ENCODE measurements at regions not wholly inside any gene's neighbourhood (a gene's known extent, or its start where the extent isn't known, plus 50 kb on each side); places are given as distances from the start of the nearest gene placed in this dataset.

DNA sequence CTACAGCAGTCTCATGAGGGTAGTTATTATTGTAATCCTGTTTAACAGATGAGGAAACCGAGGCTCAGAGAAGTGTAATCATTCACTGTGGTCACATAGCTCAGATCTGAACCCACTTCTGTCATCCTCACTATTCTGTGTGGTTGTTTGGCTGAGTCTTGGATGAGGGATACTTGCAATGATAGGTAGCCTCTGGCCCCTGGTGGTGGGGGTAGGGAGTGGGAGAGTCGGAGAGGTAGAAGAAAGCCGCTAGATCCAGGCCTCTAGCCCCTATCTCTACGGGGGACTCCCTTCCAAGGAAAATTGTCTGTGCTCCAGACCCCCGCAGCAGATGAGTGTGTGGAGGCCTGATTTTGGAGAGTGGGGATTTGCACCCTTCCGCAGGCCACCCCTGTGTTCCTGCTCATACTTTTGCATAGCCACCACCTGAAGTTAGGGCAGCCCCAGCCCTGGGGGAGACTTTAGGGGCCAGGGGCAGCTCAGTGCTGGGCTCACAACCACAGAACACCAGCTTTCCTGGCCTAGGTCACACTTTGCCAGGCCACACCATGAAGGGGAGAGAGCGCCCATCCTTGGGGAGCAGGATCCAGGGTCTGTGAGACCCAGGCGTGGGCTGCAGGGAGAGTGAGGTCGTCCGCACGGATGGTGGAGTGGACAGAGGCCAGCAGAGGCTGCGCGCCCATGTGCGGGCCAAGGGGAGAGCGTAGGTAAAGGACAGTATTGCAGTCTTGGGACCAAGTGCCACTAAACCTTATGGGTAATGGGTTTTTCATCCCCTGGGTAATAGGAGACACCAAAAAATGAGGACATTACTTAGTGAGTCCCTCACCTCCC lies 148.2 kb downstream of the GLI2 start:
- no peak overlapping the region for H3K4me2 ChIP-seq (ENCODE audit: low read length)
- H3K4me1 ChIP-seq (ENCODE audit: control insufficient read depth, insufficient read depth, low read length) = peaks cover 23% of the 10 kb centered on the region
- H3K9ac ChIP-seq (ENCODE audit: low read depth, low read length) = no peak overlapping the region
- no peaks in the 10 kb centered on the region for H3K27me3 ChIP-seq (ENCODE audit: control insufficient read depth, insufficient read depth, low read length)
- H3K9me3 ChIP-seq (replicated peaks; ENCODE audit: low read length) = no peaks in the 10 kb centered on the region
- H3K4me3 ChIP-seq (ENCODE audit: low read length) = no peak overlapping the region
- H3K36me3 ChIP-seq (ENCODE audit: insufficient read depth, low read length) = no peaks in the 10 kb centered on the region

DNA sequence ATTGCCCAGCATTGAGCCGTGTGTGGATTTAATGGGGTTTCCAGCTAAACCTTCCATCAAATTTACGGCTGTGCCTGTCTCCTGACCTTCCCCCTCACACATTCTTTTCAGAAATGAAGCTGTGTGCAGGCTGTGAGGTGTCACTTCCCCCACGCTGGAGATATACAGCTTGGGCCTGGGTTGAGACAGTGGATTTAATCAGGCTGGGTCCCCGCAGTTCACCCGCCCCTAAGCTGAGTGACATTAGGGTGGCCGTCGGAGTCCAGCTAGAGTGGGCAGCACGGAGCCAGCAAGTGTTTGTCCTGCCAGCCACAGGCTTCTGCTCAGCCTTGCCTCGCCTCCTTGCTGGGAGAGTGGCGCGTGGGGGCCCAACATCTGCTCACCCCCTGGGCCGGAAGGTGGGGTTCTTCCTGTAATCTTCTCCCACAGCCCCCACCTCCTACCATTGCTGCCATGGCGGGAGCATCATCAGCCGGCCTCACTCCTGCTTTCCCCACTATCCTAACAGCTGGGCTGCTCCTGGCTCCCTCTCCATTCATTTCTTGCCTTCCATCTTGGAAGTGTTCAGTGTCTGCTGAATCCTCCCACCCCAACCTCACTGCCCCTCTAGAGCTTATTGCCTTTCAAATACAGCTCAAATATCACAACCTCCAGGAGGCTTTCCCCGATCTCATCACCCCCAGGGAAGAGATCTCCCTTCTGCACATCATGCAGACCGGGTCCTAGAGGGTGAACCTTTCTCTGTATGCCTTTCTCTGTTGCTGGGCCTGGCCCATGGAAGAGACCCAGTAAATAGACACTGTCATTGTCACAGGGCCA lies 149.0 kb downstream of the GLI2 start:
- Histone ChIP-seq H3K27me3 (ENCODE audit: control insufficient read depth, insufficient read depth, low read length) (no peaks in the 10 kb centered on the region), H3K9me3 (replicated peaks; ENCODE audit: low read length) (no peaks in the 10 kb centered on the region), H3K36me3 (ENCODE audit: insufficient read depth, low read length) (no peaks in the 10 kb centered on the region), H3K9ac (ENCODE audit: low read depth, low read length) (no peak overlapping the region), H3K4me1 (ENCODE audit: control insufficient read depth, insufficient read depth, low read length) (peaks cover 15% of the 10 kb centered on the region), H3K4me3 (ENCODE audit: low read length) (no peak overlapping the region), H3K4me2 (ENCODE audit: low read length) (no peak overlapping the region)

DNA sequence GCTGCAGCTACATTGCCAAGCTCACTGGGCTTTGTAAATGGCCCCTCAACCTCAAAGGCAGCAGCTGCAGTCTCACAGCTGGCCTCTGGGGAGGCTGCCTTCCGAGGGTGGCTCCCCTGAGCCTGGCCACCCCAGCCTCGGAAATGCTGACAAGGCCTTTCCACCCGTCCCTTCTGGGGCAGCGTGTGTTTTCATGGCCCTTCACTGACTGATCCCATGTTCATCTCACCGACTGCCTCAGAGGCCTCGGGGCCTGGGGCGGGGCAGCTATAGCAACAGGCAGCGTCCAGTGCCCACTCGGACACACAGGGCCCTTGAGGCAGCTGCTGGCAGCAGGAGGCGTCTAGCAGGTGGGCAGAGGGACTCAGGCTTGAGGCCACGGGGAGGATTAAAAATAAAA lies 149.7 kb downstream of the GLI2 start:
- peaks cover 9% of the 10 kb centered on the region for H3K4me1 ChIP-seq (ENCODE audit: control insufficient read depth, insufficient read depth, low read length)
- H3K36me3 ChIP-seq (ENCODE audit: insufficient read depth, low read length) = no peaks in the 10 kb centered on the region

DNA sequence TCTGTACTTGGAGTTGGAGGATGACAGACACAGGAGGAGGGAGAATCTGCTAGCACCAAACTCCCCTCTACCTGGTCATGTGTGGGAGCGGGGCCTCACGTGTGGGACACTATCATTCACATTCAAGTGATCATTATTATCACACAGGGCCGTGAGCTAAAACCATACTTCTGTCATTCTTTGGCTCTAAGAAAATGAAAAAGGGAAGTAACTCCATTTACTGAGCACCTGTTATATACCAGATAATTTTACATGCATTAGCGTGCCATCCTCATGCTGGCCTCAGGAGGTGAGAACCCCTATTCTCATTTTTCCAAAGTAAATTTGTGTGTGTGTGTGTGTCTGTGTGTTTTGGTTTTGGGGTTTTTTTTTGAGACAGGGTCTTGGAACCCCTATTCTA lies 150.1 kb downstream of the GLI2 start:
- no peak overlapping the region for H3K9ac ChIP-seq (ENCODE audit: low read depth, low read length)
- H3K9me3 ChIP-seq (replicated peaks; ENCODE audit: low read length) = no peaks in the 10 kb centered on the region
- H3K4me2 ChIP-seq (ENCODE audit: low read length) = no peak overlapping the region
- H3K36me3 ChIP-seq (ENCODE audit: insufficient read depth, low read length) = no peaks in the 10 kb centered on the region
- no peak overlapping the region for H3K4me3 ChIP-seq (ENCODE audit: low read length)
- H3K4me1 ChIP-seq (ENCODE audit: control insufficient read depth, insufficient read depth, low read length) = peaks cover 7% of the 10 kb centered on the region
- no peaks in the 10 kb centered on the region for H3K27me3 ChIP-seq (ENCODE audit: control insufficient read depth, insufficient read depth, low read length)

More for the DNA sequence above, 149.7 kb downstream of the GLI2 start:
- H3K9ac ChIP-seq (ENCODE audit: low read depth, low read length) = no peak overlapping the region
- no peak overlapping the region for H3K4me2 ChIP-seq (ENCODE audit: low read length)
- no peak overlapping the region for H3K4me3 ChIP-seq (ENCODE audit: low read length)
- no peaks in the 10 kb centered on the region for H3K9me3 ChIP-seq (replicated peaks; ENCODE audit: low read length)
- H3K27me3 ChIP-seq (ENCODE audit: control insufficient read depth, insufficient read depth, low read length) = no peaks in the 10 kb centered on the region

DNA sequence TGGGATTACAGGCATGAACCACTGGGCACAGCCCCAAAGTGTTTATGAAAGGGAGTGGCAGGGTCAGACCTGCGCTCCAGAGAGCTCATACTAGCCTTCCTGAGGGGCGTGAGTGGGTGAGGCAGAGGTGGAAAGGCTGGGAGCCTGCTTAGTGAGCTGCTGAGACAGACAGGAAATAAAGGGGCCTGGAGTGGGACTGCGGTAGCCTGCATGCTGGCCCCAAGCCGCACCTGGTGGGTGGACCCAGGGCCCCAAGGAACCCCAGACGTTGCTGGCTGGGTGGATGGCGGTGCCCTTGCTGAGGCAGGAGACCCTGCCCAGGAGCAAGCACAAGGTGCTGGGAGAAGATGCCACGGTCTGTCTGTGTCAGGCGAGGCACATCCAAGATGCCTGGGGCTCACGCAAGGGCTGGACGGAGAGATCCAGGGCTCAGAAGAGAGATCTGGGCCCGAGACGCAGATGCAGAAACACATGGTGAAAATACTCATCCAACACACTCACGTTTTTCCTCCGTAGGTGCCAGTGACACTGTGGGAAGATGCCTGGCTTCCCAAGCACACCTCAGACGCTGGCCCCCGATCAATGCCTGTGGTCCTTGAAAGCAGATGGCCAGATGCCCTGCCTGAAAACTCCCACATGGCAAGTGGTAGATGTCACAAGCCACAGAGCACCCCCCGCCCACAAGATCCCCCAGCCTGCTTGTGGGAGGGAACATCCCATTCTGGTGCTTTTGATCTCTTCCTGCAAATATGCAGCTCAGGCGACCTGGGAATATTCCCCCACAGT lies 151.1 kb downstream of the GLI2 start:
- Histone ChIP-seq H3K4me1 (ENCODE audit: control insufficient read depth, insufficient read depth, low read length) (peaks cover 7% of the 10 kb centered on the region), H3K9me3 (replicated peaks; ENCODE audit: low read length) (no peaks in the 10 kb centered on the region), H3K9ac (ENCODE audit: low read depth, low read length) (no peak overlapping the region), H3K27me3 (ENCODE audit: control insufficient read depth, insufficient read depth, low read length) (no peaks in the 10 kb centered on the region), H3K36me3 (ENCODE audit: insufficient read depth, low read length) (no peaks in the 10 kb centered on the region), H3K4me3 (ENCODE audit: low read length) (no peak overlapping the region), H3K4me2 (ENCODE audit: low read length) (no peak overlapping the region)

DNA sequence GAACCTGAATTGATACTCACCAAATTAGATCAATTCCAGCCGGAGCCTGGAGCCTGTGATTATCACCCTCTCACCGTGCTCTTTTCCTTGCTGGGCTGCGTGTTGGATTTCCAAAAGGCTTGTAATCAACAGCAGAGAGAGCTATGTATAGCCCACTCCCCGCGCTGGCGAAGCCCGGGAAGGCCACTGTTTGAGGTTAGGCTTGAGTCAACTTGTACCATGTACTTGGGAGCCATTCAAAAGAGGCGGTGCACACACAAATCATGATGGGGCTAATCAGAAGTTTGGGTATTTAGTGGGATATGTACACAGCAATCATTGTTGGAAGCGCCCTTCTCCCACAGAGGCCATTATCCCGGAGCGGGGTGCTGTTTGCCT lies 151.6 kb downstream of the GLI2 start:
- no peak overlapping the region for H3K4me3 ChIP-seq (ENCODE audit: low read length)
- H3K27me3 ChIP-seq (ENCODE audit: control insufficient read depth, insufficient read depth, low read length) = no peaks in the 10 kb centered on the region
- H3K4me1 ChIP-seq (ENCODE audit: control insufficient read depth, insufficient read depth, low read length) = peaks cover 8% of the 10 kb centered on the region
- H3K4me2 ChIP-seq (ENCODE audit: low read length) = no peak overlapping the region
- no peaks in the 10 kb centered on the region for H3K36me3 ChIP-seq (ENCODE audit: insufficient read depth, low read length)
- H3K9me3 ChIP-seq (replicated peaks; ENCODE audit: low read length) = no peaks in the 10 kb centered on the region
- no peak overlapping the region for H3K9ac ChIP-seq (ENCODE audit: low read depth, low read length)

DNA sequence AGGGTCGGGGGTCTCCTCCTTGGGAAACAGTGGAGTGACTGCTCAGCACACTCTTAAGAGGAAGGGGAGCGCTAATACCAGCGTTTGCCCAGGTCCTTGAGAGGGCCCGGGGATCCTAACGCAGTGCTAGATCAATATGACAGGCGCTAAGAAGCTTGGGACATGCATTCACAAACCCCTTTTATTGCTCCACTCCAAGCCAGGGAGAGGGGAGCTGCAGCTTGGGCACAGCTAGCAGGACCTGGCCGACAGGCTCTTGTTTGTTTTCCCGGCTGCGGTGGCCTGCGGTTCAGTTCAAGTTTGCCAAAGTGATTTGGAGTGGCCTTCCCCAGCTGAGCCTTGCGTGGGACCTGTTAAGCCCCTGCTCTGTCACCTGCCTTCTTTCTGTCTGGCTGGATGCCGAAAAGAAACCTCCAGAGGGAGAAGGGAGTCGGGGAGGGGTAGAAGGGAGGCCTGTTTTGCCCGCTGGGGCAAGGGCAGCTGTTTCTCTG lies 152.1 kb downstream of the GLI2 start:
- Histone ChIP-seq H3K4me1 (ENCODE audit: control insufficient read depth, insufficient read depth, low read length) (peaks cover 12% of the 10 kb centered on the region), H3K9ac (ENCODE audit: low read depth, low read length) (no peak overlapping the region), H3K27me3 (ENCODE audit: control insufficient read depth, insufficient read depth, low read length) (no peaks in the 10 kb centered on the region), H3K4me3 (ENCODE audit: low read length) (no peak overlapping the region), H3K9me3 (replicated peaks; ENCODE audit: low read length) (no peaks in the 10 kb centered on the region), H3K4me2 (ENCODE audit: low read length) (no peak overlapping the region), H3K36me3 (ENCODE audit: insufficient read depth, low read length) (no peaks in the 10 kb centered on the region)

DNA sequence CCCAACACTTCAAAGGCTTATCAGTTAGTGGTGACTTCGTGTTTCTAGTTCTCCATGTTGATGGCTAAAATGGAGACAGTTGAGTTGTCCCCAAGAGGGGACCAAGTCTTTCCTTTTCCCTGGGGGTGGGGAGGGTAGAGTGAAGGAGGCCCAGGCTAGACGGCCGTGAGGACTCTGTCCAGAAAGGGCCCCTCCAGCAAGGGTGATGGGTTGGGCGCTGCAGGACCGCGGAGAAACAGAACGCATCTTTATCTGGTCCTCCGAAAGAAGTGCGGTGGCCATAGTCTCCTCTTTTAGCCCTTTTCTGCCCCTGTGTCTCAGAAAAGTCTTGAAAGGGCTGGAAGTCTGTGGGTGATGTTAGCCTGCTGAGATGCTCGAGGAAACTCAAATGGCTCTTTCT lies 153.2 kb downstream of the GLI2 start:
- H3K27me3 ChIP-seq (ENCODE audit: control insufficient read depth, insufficient read depth, low read length) = no peaks in the 10 kb centered on the region
- H3K9me3 ChIP-seq (replicated peaks; ENCODE audit: low read length) = no peaks in the 10 kb centered on the region
- H3K36me3 ChIP-seq (ENCODE audit: insufficient read depth, low read length) = no peaks in the 10 kb centered on the region
- H3K4me3 ChIP-seq (ENCODE audit: low read length) = no peak overlapping the region
- H3K4me1 ChIP-seq (ENCODE audit: control insufficient read depth, insufficient read depth, low read length) = peaks cover 23% of the 10 kb centered on the region
- H3K4me2 ChIP-seq (ENCODE audit: low read length) = no peak overlapping the region
- no peak overlapping the region for H3K9ac ChIP-seq (ENCODE audit: low read depth, low read length)

DNA sequence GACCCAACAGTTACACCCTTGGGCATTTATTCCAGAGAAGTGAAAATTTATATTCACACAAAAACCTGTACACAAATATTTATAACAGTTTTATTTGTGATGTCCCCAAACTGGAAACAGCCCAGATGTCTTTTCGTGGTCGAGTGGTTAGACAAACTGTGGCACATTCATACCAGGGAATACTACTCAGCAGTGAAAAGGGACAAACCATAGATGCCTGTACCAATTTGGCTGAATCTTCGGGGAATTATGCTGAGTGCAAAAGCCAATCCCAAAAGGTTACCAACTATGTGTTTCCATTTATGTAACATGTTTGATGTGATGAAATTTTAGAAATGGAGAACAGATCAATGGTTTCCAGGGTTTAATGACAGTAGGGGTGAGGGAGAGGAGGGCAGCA lies 154.3 kb downstream of the GLI2 start:
- Histone ChIP-seq H3K4me1 (ENCODE audit: control insufficient read depth, insufficient read depth, low read length) (peaks cover 25% of the 10 kb centered on the region), H3K36me3 (ENCODE audit: insufficient read depth, low read length) (no peaks in the 10 kb centered on the region), H3K9ac (ENCODE audit: low read depth, low read length) (no peak overlapping the region), H3K9me3 (replicated peaks; ENCODE audit: low read length) (no peaks in the 10 kb centered on the region), H3K4me3 (ENCODE audit: low read length) (no peak overlapping the region), H3K27me3 (ENCODE audit: control insufficient read depth, insufficient read depth, low read length) (no peaks in the 10 kb centered on the region), H3K4me2 (ENCODE audit: low read length) (no peak overlapping the region)

DNA sequence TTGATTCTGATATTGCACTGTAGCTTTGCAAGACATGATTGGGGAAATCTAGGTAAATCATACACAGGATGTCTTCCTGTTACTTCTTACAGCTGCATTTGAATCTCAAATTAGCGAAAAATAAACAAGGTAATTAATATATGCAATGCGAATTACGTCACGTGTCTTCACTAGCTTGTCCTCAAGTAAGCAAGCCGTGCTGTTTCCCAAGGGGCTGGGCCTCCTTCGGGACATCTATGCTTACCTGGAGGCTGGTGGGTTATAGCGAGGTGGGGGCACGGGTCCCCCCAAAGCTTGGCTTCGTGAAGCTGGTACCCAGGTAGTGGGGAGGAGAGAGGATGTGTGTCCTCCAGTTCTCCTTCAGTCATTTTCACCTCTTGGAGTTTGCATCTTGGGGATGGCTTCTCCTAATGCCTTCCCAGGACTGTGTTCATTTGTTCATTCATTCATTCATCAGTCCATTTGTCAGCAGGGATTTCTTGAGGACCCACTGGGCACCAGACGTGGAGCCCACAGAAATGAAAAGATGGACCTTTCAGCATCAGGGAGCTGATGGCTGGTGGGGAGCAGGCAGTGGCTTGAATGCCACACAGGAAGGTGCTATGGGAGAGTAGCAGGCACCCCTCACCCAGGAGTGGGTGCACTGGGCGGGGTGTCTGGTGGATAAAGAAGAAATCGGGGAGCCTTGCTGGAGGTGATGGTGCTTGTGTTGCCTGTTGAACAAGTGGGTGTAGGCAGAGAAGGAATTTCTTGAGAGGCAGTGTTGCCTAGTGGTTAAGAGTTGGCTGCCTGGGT lies 155.1 kb downstream of the GLI2 start:
- no peaks in the 10 kb centered on the region for H3K27me3 ChIP-seq (ENCODE audit: control insufficient read depth, insufficient read depth, low read length)
- H3K4me3 ChIP-seq (ENCODE audit: low read length) = no peak overlapping the region
- peaks cover 19% of the 10 kb centered on the region for H3K4me1 ChIP-seq (ENCODE audit: control insufficient read depth, insufficient read depth, low read length)
- no peak overlapping the region for H3K4me2 ChIP-seq (ENCODE audit: low read length)
- H3K9me3 ChIP-seq (replicated peaks; ENCODE audit: low read length) = no peaks in the 10 kb centered on the region
- no peak overlapping the region for H3K9ac ChIP-seq (ENCODE audit: low read depth, low read length)
- H3K36me3 ChIP-seq (ENCODE audit: insufficient read depth, low read length) = no peaks in the 10 kb centered on the region

Measured in skeletal muscle satellite cell (primary cell).